GM18951 (cell line): ENCODE measurements at regions not wholly inside any gene's neighbourhood (a gene's known extent, or its start where the extent isn't known, plus 50 kb on each side); places are given as distances from the start of the nearest gene placed in this dataset.

Source experiments
- POLR2A ChIP-seq: IDR thresholded peaks from 4 replicates; pipeline ENCODE4 v1.6.1; 2011; ENCODE audit warnings: mild to moderate bottlenecking; ENCODE audit not compliant: insufficient read length, insufficient read depth; ENCODE audit errors: extremely low read depth
- in situ Hi-C: fragments of 300-500 bp; cut with MboI; formaldehyde crosslinking; loops from one replicate; pipeline ENCODE4 v1.12.0; 2022; ENCODE audit warnings: low sequenced_read_pairs, mixed read lengths, inconsistent platforms; ENCODE audit not compliant: unreplicated experiment

DNA sequence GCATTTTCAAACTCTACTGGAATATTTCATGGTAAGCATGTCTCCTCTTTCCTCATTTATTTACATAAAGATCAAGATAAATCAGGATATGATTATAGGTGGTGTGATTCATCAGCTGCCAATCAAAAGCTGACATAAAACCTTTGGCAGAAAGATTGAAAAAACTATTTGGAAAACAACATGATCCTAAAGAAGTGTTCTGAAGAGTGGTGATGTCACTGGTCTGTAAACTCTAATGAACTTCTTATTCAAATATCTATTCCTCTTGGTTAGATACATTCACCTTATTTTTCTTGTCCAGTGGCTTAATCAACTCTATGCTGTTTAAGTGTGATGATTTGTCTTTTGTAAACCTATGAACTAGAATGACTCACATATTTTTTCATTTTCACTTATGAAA is 535.5 kb upstream of the CITED2 start:
- in situ Hi-C loops, result no loop called here
- TF ChIP-seq POLR2A, result no peak

DNA sequence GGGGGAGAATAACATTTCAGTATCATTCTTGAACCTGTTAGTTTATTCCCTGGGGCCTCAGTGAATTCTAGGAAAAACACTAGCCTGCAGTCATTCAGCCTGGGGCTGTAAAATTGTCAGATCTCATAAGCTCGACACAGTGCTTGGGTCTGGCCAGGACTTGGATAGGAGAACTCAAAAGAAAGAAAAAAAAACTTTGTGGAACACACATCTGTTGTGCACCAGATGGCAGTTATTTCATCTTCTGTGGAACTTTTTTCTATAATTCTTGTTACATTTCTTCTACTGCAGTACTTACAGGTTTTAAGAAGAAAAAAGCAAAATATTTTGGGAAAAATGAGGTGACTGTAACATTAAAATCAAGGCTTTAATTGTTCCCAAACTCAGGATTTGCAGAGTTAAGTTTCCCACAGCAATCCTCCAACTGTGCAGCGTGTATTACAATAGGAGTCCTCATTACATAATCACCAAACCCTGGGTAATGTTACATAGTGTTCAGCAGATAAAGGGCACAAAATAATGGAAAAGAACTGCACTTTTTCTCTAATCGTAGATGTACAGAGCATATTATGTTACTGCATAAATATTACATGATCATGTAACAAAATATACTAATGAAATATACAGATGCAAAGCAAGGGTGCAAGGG is 531.1 kb upstream of the CITED2 start:
- no peak for TF ChIP-seq POLR2A
- in situ Hi-C loops, result no loop called here

DNA sequence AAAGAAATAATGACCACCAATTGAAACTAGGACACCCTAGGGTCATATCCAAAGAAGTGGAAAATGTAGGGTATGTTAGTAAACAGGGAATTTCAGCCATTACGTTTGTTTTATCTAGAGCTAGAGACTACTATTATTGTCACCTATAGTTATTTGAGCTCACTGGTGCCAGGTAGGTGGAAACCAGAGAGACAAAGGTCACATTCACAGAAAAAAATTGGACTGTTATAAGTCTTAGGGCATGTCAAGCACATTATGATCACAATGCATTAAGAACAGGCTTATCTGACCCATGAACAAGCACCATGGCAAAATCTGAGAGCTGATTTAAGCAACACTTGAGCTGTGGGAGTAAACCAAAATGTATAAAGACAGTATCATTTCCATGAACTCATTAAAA is 530.1 kb upstream of the CITED2 start:
- TF ChIP-seq POLR2A, result no peak
- in situ Hi-C loops, result no loop called here

DNA sequence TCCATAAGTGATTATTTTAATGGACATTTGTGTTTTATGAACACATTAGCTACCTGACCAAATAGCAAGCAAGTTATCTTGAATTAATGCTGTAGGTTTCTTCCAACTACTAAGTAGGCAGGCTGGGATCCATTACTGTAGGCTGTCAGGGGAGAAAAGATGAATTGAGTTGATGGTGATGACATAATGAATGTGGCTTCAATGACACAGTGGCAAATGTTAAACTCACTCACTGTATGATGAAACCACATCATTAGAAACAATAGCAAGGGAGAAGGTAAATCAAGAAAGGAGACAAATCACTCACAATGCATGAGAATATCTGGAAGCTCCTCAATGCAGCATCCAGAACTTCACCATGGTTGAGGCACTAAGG is 529.7 kb upstream of the CITED2 start:
- TF ChIP-seq POLR2A, result no peak

DNA sequence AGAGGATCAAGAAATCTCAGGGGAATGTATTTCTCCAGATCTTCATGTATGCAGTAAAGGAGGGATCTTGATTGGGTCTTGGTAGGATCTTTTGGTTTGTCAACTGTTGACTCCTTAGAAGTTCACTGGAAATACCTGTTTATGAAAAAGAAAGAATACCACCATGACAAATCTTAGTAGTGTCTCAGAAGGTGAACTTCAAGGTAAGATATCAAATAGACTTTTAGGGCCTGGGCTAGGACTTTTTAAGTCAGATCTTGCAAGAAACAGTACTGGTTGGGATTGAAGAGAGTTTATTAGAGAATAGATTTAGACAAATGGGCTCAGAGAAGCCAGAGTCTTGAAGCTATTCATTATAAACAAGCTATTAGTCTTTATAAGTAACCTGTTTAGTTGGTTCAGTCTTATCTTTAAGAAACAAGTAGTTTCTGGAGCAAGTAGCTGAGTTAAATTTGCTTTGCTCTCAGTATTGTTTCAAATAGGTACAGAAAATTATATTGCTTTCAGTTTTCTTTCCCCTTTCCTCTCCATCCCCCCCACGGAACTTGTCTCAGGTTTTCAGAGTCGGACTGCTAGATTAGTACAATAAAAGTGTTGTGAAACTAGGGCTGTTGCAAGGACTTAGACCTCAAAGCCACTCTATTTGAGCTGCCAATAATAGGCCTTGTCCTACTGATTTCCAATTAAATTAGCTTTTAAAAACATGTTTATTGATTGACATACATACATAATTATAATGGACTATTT is 529.1 kb upstream of the CITED2 start:
- in situ Hi-C loops, result no loop called here
- TF ChIP-seq POLR2A, result no peak

More for the DNA sequence above, 529.7 kb upstream of the CITED2 start:
- in situ Hi-C loops, result no loop called here

DNA sequence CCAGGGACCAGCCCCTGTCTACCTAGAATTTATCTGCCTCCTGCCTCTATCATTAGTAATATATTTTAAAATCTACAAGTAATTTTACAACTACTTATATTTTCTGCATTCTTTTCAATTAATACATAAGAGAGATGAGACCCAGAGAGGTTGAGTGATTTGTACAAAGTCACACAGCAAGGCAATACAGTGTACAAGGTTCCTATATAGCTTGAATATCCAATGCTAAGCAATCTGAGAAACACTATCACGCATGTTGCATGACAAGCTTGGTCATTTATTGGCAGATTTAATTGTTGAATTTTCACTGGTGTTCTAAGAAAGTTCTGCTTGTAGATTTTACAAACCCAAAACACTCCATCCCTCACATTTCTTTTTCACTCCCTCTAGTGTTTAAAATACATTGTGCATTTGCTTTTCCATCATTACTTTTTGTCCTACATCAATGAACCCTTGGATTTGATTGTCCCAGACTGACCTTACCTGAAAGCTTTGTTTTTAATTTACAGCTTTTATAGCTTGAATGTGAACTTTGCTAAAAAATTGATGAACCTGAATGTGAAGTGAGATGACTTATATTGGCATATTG is 520.9 kb upstream of the CITED2 start:
- in situ Hi-C loops, result no loop called here
- TF ChIP-seq POLR2A, result no peak

DNA sequence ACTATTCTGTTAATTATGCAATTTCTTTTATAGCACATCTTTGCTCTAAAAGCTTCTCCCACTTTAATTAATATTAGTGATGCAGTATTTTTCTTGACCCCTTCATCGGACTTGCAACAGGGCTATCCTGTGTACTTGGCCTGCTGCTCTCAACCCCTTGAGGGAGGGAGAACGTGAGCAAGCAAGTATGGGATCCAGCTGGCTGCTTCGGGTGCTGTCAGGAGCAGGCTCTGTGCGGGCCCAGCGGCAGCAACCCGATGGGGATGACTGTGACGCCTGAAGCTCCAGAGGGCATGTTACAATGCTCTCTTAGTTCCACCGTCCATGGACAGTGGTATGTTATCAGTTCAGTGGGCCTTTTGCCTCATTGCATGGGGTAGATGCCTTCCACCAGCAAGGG is 519.8 kb upstream of the CITED2 start:
- in situ Hi-C loops, result no loop called here
- no peak for TF ChIP-seq POLR2A

DNA sequence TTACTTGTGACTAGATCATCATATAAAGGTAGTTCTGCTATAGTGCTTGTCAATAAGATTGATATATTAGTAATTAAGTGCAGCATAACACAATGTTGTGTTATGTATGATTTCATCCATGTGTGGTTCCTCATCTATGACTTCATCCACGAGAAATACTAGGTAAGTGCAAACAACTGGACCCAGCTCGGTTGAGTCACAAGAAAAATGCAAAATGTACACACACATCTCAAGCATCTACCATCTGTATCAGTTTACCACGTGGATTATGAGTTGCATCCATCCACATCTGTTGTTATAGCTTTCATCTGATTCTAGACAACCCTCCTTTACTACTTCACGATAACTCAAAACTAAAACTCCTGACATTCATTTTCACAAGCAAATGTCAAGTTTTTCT is 517.0 kb upstream of the CITED2 start:
- in situ Hi-C loops, result no loop called here
- TF ChIP-seq POLR2A, result no peak

DNA sequence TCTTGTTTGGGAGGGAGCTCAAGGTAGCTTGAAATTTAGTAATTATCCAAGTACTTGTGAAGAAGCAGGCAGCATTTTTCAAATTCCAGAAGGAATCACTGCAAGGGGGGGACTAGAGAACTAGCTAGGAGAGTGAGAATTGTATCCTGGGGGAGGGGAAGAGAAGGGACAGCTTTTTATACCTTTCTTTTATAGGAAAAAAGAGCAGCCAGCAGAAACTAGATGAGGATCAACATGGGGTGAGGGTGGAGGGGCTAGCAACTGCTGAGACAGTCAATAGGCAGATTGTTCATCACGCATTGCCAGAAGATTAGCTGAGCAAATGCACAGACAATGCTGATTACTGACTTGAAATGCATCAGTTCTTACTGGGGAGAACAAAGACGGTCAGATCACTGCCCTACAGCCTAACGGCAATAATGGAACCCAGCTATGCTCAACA is 514.3 kb upstream of the CITED2 start:
- no peak for TF ChIP-seq POLR2A
- in situ Hi-C loops, result no loop called here

DNA sequence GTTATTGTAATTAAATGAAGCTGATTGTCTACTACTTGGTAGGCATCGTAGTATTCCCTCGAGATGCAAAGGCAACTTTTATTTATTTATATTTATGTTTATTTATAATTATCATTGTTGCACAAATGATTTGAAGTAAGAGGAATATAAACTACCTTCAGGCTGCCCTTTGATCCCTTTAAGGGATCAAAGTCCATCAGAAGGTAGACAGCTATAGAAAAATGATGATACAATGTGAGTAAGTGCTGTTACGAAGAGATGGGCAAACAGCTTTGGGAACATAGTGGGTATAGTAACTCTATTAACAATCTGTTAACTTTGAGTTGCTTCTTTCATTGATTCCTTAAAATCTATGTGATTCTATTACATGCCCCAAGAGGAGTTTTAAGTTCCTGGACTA is 512.8 kb upstream of the CITED2 start:
- in situ Hi-C loops, result no loop called here
- no peak for TF ChIP-seq POLR2A

DNA sequence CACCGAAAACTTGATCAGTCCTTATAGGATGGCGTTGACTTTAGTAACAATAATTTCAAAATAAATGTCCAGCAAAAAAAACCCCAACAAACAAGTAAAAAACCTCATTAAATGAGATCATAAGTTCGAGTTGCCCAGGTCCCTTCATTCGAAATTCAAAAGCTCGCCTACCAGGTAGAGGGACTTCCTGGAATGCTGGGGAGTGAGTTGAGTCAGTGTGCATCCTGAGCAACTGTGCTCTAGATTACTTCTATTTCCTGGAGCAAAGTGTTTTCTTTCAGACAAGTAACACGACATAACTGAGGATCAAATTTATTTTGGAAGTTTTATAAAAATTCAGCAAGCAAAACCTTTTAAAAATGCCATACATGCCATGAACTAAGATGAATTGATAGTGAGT is 511.9 kb upstream of the CITED2 start:
- no peak for TF ChIP-seq POLR2A
- in situ Hi-C loops, result no loop called here

DNA sequence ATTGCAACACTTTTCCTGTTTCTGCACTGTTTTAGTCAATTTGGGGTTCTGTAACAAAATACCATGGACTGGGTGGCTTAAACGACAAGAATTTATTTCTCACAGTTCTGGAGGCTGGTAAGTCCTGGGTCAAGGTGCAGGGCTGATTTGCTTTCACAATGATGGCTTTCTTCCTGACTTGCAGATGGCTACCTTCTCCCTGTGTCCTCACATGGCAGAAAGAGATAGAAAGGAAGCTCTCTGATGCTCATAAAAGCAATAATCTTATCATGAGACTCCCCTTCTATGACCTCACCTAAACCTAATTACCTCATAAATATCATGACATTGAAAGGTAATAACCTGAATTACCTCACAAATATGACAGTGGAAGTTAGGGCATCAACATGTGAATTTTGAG is 511.5 kb upstream of the CITED2 start:
- in situ Hi-C loops, result no loop called here

DNA sequence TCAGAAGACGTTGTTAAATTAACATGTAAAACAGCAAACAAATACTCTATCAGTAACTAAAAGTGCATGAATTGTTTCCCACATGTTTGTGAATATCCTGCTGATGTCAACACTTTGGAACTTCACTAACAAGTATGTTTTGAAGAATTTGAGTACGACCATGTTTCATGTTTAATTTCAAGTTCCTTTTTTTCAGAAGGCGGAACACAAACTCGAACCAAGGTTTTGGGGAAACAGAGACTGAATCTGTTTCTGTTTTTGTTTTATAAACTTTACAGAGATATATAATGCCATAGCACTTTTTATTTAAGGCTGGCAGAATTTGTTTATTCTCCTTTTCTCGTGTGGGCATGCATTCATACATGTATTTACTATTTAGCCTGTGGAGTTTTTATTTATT is 509.3 kb upstream of the CITED2 start:
- TF ChIP-seq POLR2A, result no peak
- in situ Hi-C loops, result no loop called here

More for the DNA sequence above, 511.5 kb upstream of the CITED2 start:
- TF ChIP-seq POLR2A, result no peak
